ENCODE measurements at regions not wholly inside any gene's neighbourhood (a gene's known extent, or its start where the extent isn't known, plus 50 kb on each side); places are given as distances from the start of the nearest gene placed in this dataset.
A peak's percentile ranks its signal among the peaks of the same experiment; 100 is the strongest.

DNA sequence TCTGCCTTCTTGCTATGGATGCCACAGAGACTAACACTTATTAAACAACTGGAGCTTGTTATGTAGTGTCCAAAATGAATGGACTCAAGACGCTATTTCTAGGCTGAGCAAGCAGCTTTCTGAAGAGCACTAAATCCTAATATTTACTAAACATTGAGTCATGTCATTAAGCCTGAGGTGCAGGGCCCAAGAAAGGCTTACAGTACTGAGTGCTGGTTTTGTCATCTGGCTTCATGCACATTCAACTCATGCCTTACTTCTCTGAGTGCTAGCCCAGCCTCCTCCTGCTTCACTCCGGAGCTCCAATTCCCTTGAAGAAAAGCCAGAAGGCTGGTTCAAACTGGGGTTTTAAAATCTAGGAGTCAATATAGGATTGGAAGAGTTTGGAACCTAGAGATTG, 363.3 kb upstream of the CDH5 start:
- no peaks in the 10 kb centered on the region for H4K20me1 ChIP-seq (ENCODE audit: low read length)
- peaks cover 44% of the 10 kb centered on the region for H3K4me1 ChIP-seq (ENCODE audit: insufficient read depth, low read length)
- ATAC-seq (peak; percentile 74), DNase-seq (peak; percentile 65)
- TF ChIP-seq EZH2phosphoT487 (IDR thresholded peaks at IDR 0.05; ENCODE audit: borderline replicate concordance, low read length) (no peak), EZH2 (IDR thresholded peaks at IDR 0.05; ENCODE audit: low read length, unreplicated experiment) (no peak)
- TF ChIP-seq, protein P1, sequence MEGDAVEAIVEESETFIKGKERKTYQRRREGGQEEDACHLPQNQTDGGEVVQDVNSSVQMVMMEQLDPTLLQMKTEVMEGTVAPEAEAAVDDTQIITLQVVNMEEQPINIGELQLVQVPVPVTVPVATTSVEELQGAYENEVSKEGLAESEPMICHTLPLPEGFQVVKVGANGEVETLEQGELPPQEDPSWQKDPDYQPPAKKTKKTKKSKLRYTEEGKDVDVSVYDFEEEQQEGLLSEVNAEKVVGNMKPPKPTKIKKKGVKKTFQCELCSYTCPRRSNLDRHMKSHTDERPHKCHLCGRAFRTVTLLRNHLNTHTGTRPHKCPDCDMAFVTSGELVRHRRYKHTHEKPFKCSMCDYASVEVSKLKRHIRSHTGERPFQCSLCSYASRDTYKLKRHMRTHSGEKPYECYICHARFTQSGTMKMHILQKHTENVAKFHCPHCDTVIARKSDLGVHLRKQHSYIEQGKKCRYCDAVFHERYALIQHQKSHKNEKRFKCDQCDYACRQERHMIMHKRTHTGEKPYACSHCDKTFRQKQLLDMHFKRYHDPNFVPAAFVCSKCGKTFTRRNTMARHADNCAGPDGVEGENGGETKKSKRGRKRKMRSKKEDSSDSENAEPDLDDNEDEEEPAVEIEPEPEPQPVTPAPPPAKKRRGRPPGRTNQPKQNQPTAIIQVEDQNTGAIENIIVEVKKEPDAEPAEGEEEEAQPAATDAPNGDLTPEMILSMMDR (conservative IDR thresholded peaks at IDR 0.05; ENCODE audit: low read depth, low read length): no peak
- H3K36me3 ChIP-seq (ENCODE audit: low read depth, low read length): no peaks in the 10 kb centered on the region
- ChIA-PET CTCF (no interaction called here), POLR2A (ENCODE audit: unreplicated experiment) (no interaction called here)
- BruUV-seq (replicated peaks): no TSS peak
- intact Hi-C loops (cut with micrococcal nuclease): loop anchor here (2.0 to 10.0 kb wide), 4 partner anchors 336 to 878 kb away; partner anchors contain the start of gene CDH11
- H3K79me2 ChIP-seq (ENCODE audit: low read length): no peaks in the 10 kb centered on the region
- H3K4me3 ChIP-seq (ENCODE audit: low read length): no peak overlapping the region
- H3K9me3 ChIP-seq (ENCODE audit: low read length): no peaks in the 10 kb centered on the region
- no peaks in the 10 kb centered on the region for H3K27me3 ChIP-seq (ENCODE audit: low read length)
- no peak overlapping the region for H3K9ac ChIP-seq (ENCODE audit: low read length)
- H3K4me2 ChIP-seq (ENCODE audit: low read length): no peak overlapping the region; the same call in 1 of the 2 replicates
- H3K9me2 ChIP-seq (replicated peaks; ENCODE audit: low read length): no peaks in the 10 kb centered on the region
- H3F3A ChIP-seq (ENCODE audit: low read length, unreplicated experiment): no peaks in the 10 kb centered on the region
- no peak overlapping the region for H2AFZ ChIP-seq (ENCODE audit: low read length)
- H3K27ac ChIP-seq (ENCODE audit: low read length): peak overlapping the region; percentile 22; the same call in 1 of the 2 replicates

DNA sequence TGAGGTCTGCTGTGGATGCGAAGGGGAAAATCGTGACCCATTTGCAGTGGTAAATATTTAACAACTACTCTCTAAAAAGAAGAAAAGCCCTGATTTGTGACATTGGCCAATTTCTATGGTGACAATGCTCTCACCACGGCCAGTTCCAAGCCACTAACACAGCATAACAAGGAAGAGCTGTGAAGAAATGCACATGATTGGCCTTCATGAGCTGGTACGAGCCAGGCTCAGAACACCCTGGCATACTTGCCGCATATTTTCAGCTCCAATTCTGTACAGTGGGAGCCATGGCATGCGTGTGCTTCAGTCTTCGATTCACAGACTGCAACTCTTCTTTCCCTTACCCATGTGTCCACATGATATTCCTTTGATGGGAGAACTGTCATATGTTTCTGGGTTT, 363.9 kb upstream of the CDH5 start:
- Histone ChIP-seq H3K4me3 (ENCODE audit: low read length) (no peak overlapping the region), H3K36me3 (ENCODE audit: low read depth, low read length) (no peaks in the 10 kb centered on the region), H3K79me2 (ENCODE audit: low read length) (no peaks in the 10 kb centered on the region), H3K4me2 (ENCODE audit: low read length) (no peak overlapping the region), H4K20me1 (ENCODE audit: low read length) (no peaks in the 10 kb centered on the region), H3K27me3 (ENCODE audit: low read length) (no peaks in the 10 kb centered on the region), H2AFZ (ENCODE audit: low read length) (no peak overlapping the region), H3K9ac (ENCODE audit: low read length) (no peak overlapping the region), H3K9me3 (ENCODE audit: low read length) (no peaks in the 10 kb centered on the region), H3K9me2 (replicated peaks; ENCODE audit: low read length) (no peaks in the 10 kb centered on the region), H3F3A (ENCODE audit: low read length, unreplicated experiment) (no peaks in the 10 kb centered on the region), H3K4me1 (ENCODE audit: insufficient read depth, low read length) (peaks cover 38% of the 10 kb centered on the region), H3K27ac (ENCODE audit: low read length) (no peak overlapping the region)
- no peak for DNase-seq
- CTCF ChIA-PET: no interaction called here
- POLR2A ChIA-PET (ENCODE audit: unreplicated experiment): no interaction called here
- ATAC-seq: no peak
- no TSS peak for BruUV-seq (replicated peaks)
- TF ChIP-seq, protein P1 (conservative IDR thresholded peaks at IDR 0.05; ENCODE audit: low read depth, low read length): no peak
- TF ChIP-seq EZH2phosphoT487 (IDR thresholded peaks at IDR 0.05; ENCODE audit: borderline replicate concordance, low read length): no peak
- intact Hi-C loops (cut with micrococcal nuclease): loop anchor here (2.0 to 10.0 kb wide), 4 partner anchors 336 to 878 kb away; partner anchors contain the start of gene CDH11

DNA sequence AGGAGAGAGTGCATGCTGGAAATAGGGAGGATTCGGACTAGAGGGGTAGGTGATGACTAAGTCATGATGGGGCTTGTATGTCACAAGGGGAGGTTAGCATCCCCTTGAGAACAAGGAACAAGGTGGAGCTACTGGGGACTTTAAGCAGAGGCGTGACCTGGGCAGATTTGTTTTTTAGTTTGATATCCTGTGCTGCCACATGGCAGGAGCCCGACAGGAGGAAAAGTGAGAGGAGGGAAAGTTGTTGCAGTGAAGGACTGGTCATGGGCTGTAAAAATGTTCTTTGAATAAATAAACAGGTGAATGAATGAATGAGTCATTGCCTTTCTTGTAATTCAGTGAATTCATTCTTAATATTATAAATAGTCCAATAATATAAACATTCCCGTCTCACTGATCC, 365.1 kb upstream of the CDH5 start:
- H3K4me1 ChIP-seq (ENCODE audit: insufficient read depth, low read length): peaks cover 31% of the 10 kb centered on the region
- H3K4me2 ChIP-seq (ENCODE audit: low read length): peak overlapping the region; percentile 42
- no peak overlapping the region for H3K4me3 ChIP-seq (ENCODE audit: low read length)
- ChIA-PET CTCF (interaction anchor here (0.6 to 1.1 kb wide), 2 partner anchors 25 to 343 kb away, joined by 3 to 4 read pairs; no protein-coding TSS in a partner anchor), POLR2A (ENCODE audit: unreplicated experiment) (interaction anchor here (0.6 kb wide), 1 partner anchor 74 kb away, joined by 9 read pairs; no protein-coding TSS in a partner anchor)
- intact Hi-C loops (cut with micrococcal nuclease): loop anchor here (1.0 to 10.0 kb wide), 4 partner anchors 117 to 877 kb away; partner anchors contain the start of gene CDH11
- TF ChIP-seq, protein P1 (conservative IDR thresholded peaks at IDR 0.05; ENCODE audit: low read depth, low read length): no peak
- TF ChIP-seq EZH2phosphoT487 (IDR thresholded peaks at IDR 0.05; ENCODE audit: borderline replicate concordance, low read length) (no peak), EZH2 (IDR thresholded peaks at IDR 0.05; ENCODE audit: low read length, unreplicated experiment) (no peak)
- no peaks in the 10 kb centered on the region for H3K36me3 ChIP-seq (ENCODE audit: low read depth, low read length)
- peak; percentile 86 for ATAC-seq
- DNase-seq: peak; percentile 74
- H3F3A ChIP-seq (ENCODE audit: low read length, unreplicated experiment): no peaks in the 10 kb centered on the region
- no peaks in the 10 kb centered on the region for H3K79me2 ChIP-seq (ENCODE audit: low read length)
- H3K9ac ChIP-seq (ENCODE audit: low read length): no peak overlapping the region
- no peaks in the 10 kb centered on the region for H3K9me3 ChIP-seq (ENCODE audit: low read length)
- no peaks in the 10 kb centered on the region for H3K9me2 ChIP-seq (replicated peaks; ENCODE audit: low read length)
- no TSS peak for BruUV-seq (replicated peaks)
- no peaks in the 10 kb centered on the region for H4K20me1 ChIP-seq (ENCODE audit: low read length)
- H3K27ac ChIP-seq (ENCODE audit: low read length): peak overlapping the region; percentile 45
- no peak overlapping the region for H2AFZ ChIP-seq (ENCODE audit: low read length)
- no peaks in the 10 kb centered on the region for H3K27me3 ChIP-seq (ENCODE audit: low read length)
